Transverse colon (tissue), 4 donors: ENCODE measurements at regions not wholly inside any gene's neighbourhood (a gene's known extent, or its start where the extent isn't known, plus 50 kb on each side); places are given as distances from the start of the nearest gene placed in this dataset.

ENCODE experiments used
- DNase-seq: peaks from one replicate; pipeline ENCODE4 v3.0.0-alpha.2; 2019
- H3K27ac ChIP-seq, 4 donors: fragments of 200-600 bp; sonication (generic); 2 replicates each; pipeline ENCODE4 v1.5.1; 2016 to 2018; ENCODE audit warnings: inconsistent platforms in 4 of 4
- H3K27me3 ChIP-seq: fragments of 200-600 bp; sonication (generic); 2 replicates; pipeline ENCODE4 v1.5.1; 2017; ENCODE audit warnings: inconsistent platforms
- H3K36me3 ChIP-seq, 4 donors: fragments of 200-600 bp; sonication (generic); 2 replicates each; pipeline ENCODE4 v1.5.1; 2017 to 2019; ENCODE audit warnings: inconsistent platforms in 4 of 4
- H3K4me1 ChIP-seq, 4 donors: fragments of 200-600 bp; sonication (generic); 2 replicates each; pipeline ENCODE4 v1.5.1; 2017 to 2020; ENCODE audit warnings: inconsistent platforms in 4 of 4
- H3K4me3 ChIP-seq, 4 donors: fragments of 200-600 bp; sonication (generic); 1 replicate in 1 of 4; 2 replicates in 3 of 4; pipeline versions ENCODE4 v1.5.1 to v1.6.1; 2017 to 2019; ENCODE audit warnings: inconsistent platforms in 4 of 4
- H3K9me3 ChIP-seq, 2 donors: fragments of 200-600 bp; sonication (generic); 2 replicates each; pipeline ENCODE4 v1.5.1; 2017 to 2019; ENCODE audit warnings: inconsistent platforms in 2 of 2
- EP300 ChIP-seq: sonication (generic); formaldehyde crosslinking; IDR thresholded peaks from one replicate; pipeline ENCODE4 v1.6.1; 2017; ENCODE audit warnings: antibody characterized with exemption, low read depth
- POLR2A ChIP-seq: fragments of 450-650 bp; IDR thresholded peaks from one replicate; pipeline ENCODE4 v1.6.1; 2016; ENCODE audit warnings: antibody characterized with exemption, mild to moderate bottlenecking, moderate library complexity
- POLR2AphosphoS5 ChIP-seq, 3 donors: sonication (generic); formaldehyde crosslinking; IDR thresholded peaks; one replicate each; pipeline ENCODE4 v1.6.1; 2016; ENCODE audit warnings: antibody characterized with exemption in 3 of 3
- WGBS, 2 donors: methylation state at CpG; one replicate each; pipeline ENCODE4 v1.1.5; 2018; ENCODE audit warnings: low coverage in 1 of 2; 5-methylcytosine and 5-hydroxymethylcytosine counted together
- in situ Hi-C, 4 donors: fragments of 200-750 bp; cut with MboI; loops; one replicate each; pipeline versions ENCODE4 v1.15.0 to v1.15.1; 2017; ENCODE audit warnings: low sequenced_read_pairs in 3 of 4, low pct_ligation_motif_present in 1 of 4, low pct_unique_long_range_greater_than_20kb in 1 of 4
- intact Hi-C: fragments of 100-400 bp; cut with DNase I; formaldehyde crosslinking; loops from one replicate; pipeline ENCODE4 v1.15.1; 2023; ENCODE audit warnings: low total_unique reads
- TF ChIP-seq, protein P1 (sequence below), 5 experiments: fragments of 200-600 bp in 3 of 5; fragments of 450-650 bp in 2 of 5; sonication (generic) in 3 of 5; IDR thresholded peaks; 1 replicate in 2 of 5; 2 replicates in 3 of 5; pipeline ENCODE4 v1.5.1; 2016 to 2017; ENCODE audit warnings: antibody characterized with exemption in 5 of 5, inconsistent platforms in 3 of 5, mild to moderate bottlenecking in 2 of 5, moderate library complexity in 1 of 5

DNA sequence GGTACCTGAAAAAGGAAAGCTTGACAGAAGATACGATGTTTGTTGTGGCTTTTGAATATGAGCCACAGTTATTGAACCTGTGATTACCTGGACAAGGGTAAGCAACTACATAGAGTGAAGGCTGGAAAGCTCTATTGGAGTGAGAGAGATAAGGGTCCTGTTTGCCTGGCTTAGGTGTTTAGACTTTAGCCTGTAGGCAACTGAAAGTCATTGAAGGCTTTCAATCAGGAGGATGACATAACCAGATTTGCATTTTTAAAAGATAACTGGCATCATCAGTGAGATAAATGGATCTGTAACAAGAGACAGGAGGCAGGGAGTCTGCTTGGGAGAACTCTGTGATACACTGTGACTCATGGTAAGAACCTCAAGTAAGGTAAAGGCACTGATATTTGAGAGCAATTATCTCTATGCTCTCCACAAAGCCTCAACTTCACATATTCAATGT is 128.9 kb upstream of the SOX5 start:
- Histone ChIP-seq H3K27me3 (no peaks in the 10 kb centered on the region), H3K27ac (no peak overlapping the region), H3K4me1 (no peaks in the 10 kb centered on the region), H3K4me3 (no peak overlapping the region), H3K9me3 (no peaks in the 10 kb centered on the region), H3K36me3 (no peaks in the 10 kb centered on the region)
- intact Hi-C loops, result no loop called here
- no peak for TF ChIP-seq POLR2A
- TF ChIP-seq, protein P1, sequence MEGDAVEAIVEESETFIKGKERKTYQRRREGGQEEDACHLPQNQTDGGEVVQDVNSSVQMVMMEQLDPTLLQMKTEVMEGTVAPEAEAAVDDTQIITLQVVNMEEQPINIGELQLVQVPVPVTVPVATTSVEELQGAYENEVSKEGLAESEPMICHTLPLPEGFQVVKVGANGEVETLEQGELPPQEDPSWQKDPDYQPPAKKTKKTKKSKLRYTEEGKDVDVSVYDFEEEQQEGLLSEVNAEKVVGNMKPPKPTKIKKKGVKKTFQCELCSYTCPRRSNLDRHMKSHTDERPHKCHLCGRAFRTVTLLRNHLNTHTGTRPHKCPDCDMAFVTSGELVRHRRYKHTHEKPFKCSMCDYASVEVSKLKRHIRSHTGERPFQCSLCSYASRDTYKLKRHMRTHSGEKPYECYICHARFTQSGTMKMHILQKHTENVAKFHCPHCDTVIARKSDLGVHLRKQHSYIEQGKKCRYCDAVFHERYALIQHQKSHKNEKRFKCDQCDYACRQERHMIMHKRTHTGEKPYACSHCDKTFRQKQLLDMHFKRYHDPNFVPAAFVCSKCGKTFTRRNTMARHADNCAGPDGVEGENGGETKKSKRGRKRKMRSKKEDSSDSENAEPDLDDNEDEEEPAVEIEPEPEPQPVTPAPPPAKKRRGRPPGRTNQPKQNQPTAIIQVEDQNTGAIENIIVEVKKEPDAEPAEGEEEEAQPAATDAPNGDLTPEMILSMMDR (IDR thresholded peaks at IDR 0.05), result no peak
- TF ChIP-seq EP300, result no peak
- no peak for TF ChIP-seq POLR2AphosphoS5 (IDR thresholded peaks at IDR 0.05)
- 53 to 60% methylated on average over 1 of the region's 1 CpG for WGBS, 2 donors
- no peak for DNase-seq
- in situ Hi-C loops, result no loop called here

DNA sequence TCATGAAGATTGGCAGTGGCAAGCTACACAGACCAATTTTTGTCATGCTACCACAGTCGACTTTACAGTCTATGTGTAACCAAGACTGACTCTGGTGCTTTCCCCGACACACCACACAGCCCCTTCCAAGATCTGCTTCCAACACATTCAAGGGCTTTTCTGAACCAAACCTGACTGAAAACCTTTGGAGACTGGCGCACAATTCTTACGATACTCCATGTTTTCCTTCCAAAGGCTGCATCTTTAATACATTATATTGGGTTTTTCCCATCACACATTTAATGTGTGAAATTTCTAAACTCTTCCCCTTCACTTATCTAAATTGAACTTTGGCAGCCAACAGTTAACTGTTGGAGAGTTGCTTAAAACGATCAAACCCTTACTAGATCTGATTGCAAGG is 127.7 kb upstream of the SOX5 start:
- no peaks in the 10 kb centered on the region for H3K4me1 ChIP-seq

DNA sequence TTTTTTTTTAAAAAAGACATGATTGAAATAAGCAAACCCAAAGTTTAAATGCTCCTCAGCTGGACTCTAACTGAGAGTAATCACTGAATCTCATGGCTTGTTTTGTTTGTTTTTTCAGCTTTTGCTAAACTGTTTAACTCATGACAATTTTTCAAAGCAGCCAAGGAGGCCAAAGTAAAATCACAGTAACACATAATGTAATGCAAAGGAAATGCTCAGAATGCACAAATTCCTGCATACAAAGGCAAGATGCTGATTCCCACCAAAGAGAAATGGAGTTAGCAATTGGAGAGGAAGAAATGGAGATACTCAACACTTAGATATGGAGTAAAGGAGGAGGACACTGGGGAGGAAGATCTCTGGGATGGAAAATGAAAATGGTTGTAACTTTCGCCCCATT is 126.2 kb upstream of the SOX5 start:
- no peaks in the 10 kb centered on the region for H3K4me1 ChIP-seq
- H3K9me3 ChIP-seq, result no peaks in the 10 kb centered on the region
- intact Hi-C loops, result no loop called here
- in situ Hi-C loops, result no loop called here
- H3K27me3 ChIP-seq, result no peaks in the 10 kb centered on the region
- no peak overlapping the region for H3K27ac ChIP-seq
- H3K36me3 ChIP-seq, result no peaks in the 10 kb centered on the region
- 75 to 83% methylated on average over 1 of the region's 1 CpG for WGBS, 2 donors
- TF ChIP-seq POLR2AphosphoS5 (IDR thresholded peaks at IDR 0.05) (no peak), EP300 (no peak), POLR2A (no peak)
- TF ChIP-seq, protein P1 (IDR thresholded peaks at IDR 0.05), result no peak
- DNase-seq, result no peak
- no peak overlapping the region for H3K4me3 ChIP-seq

More for the DNA sequence above, 127.7 kb upstream of the SOX5 start:
- no peak for DNase-seq
- 79 to 84% methylated on average over 5 of the region's 5 CpGs for WGBS, 2 donors
- Histone ChIP-seq H3K27ac (no peak overlapping the region), H3K9me3 (no peaks in the 10 kb centered on the region), H3K36me3 (no peaks in the 10 kb centered on the region), H3K27me3 (no peaks in the 10 kb centered on the region), H3K4me3 (no peak overlapping the region)
- intact Hi-C loops (no loop called here), in situ Hi-C loops (no loop called here)
- TF ChIP-seq POLR2AphosphoS5 (IDR thresholded peaks at IDR 0.05) (no peak), POLR2A (no peak), EP300 (no peak)
- TF ChIP-seq, protein P1 (IDR thresholded peaks at IDR 0.05), result no peak

DNA sequence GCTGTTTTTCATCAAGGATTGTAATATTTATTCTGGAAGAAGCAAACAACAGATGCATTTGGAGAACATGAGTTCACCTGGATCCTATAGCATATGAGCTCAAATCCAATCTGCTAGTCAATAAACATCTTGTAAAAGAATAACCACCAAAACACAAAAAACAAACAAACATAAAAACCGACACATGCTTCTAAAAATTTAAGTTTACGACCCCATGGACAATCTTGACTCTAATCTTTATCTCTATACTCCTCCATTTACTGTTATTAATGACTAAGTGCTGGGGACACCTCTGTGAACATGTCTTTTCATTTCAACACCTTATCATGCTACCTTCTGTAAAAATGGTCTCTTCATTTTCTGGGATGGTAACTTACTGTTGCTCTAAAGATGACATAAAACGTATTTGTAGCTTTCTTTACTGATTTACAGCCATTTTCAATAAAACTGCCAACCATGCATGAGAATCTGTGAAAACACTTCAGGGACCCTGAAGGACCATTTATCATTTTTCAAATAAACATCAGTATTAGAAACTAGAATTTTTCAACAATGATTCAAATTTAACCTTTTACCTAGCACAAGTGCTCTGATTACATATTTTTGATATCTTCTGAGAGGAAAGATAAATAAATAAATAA is 123.8 kb upstream of the SOX5 start:
- Histone ChIP-seq H3K27ac (no peak overlapping the region), H3K36me3 (no peaks in the 10 kb centered on the region), H3K4me3 (no peak overlapping the region), H3K4me1 (peaks cover 0 to 10% (median 0%) of the 10 kb centered on the region in 4 donors), H3K9me3 (no peaks in the 10 kb centered on the region), H3K27me3 (no peaks in the 10 kb centered on the region)
- TF ChIP-seq EP300, result no peak
- no peak for TF ChIP-seq POLR2A
- TF ChIP-seq POLR2AphosphoS5 (IDR thresholded peaks at IDR 0.05), result no peak
- 73 to 78% methylated on average over 3 of the region's 3 CpGs for WGBS, 2 donors
- no peak for DNase-seq
- intact Hi-C loops, result no loop called here
- in situ Hi-C loops, result no loop called here

DNA sequence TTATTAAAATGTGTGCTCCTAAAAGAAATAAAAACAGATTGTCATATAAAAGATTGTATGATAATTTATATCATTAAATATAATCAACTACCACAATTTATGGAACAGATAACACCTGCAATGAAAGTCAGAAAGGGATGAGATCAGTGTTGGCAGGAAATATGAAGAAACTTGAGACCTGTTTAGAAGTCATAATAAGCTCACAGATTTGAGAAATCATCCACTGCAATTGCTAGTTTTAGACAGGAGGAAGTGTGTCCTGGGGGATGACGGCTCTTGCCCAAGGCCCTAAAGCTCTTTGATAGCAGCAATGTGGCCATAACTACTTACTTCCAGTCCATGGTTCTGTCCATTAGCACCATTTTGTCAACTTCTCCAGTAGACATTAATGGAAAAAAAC is 122.8 kb upstream of the SOX5 start:
- H3K4me3 ChIP-seq, result no peak overlapping the region
- H3K9me3 ChIP-seq, result no peaks in the 10 kb centered on the region
- H3K27me3 ChIP-seq, result no peaks in the 10 kb centered on the region
- TF ChIP-seq POLR2AphosphoS5 (IDR thresholded peaks at IDR 0.05) (no peak), EP300 (no peak), POLR2A (no peak)
- TF ChIP-seq, protein P1 (IDR thresholded peaks at IDR 0.05), result no peak
- no peaks in the 10 kb centered on the region for H3K36me3 ChIP-seq
- DNase-seq, result no peak
- peaks cover 0 to 10% (median under 1%) of the 10 kb centered on the region in 4 donors for H3K4me1 ChIP-seq
- WGBS, 2 donors, result 78 to 100% methylated on average over 1 of the region's 1 CpG
- no peak overlapping the region for H3K27ac ChIP-seq
- in situ Hi-C loops (no loop called here), intact Hi-C loops (no loop called here)
